ENCODE measurements at regions not wholly inside any gene's neighbourhood (a gene's known extent, or its start where the extent isn't known, plus 50 kb on each side); places are given as distances from the start of the nearest gene placed in this dataset.

- no peaks in the 10 kb centered on the region for H3K9me3 Mint-ChIP-seq (ENCODE audit: unreplicated experiment)
- H3K4me1 Mint-ChIP-seq (ENCODE audit: low read depth, unreplicated experiment) = no peaks in the 10 kb centered on the region
- DNase-seq = no peak
- Histone ChIP-seq H3K9me3 (no peaks in the 10 kb centered on the region), H3K4me3 (ENCODE audit: low read depth, low read length) (no peak overlapping the region), H3K36me3 (ENCODE audit: control insufficient read depth, insufficient read depth, low read length) (no peaks in the 10 kb centered on the region), H3K4me1 (no peaks in the 10 kb centered on the region), H3K27me3 (replicated peaks; ENCODE audit: control insufficient read depth, insufficient read depth, low read length) (no peaks in the 10 kb centered on the region)
- CTCF ChIA-PET = no interaction called here
- intact Hi-C loops (cut with micrococcal nuclease; ENCODE audit: unreplicated experiment) = no loop called here
- TF ChIP-seq CTCF (IDR thresholded peaks at IDR 0.05; ENCODE audit: insufficient read depth in 1 of 2, low read depth in 1 of 2, low read length in 1 of 2, severe bottlenecking in 1 of 2, unreplicated experiment in 1 of 2) = no peak
- H3K4me3 Mint-ChIP-seq (ENCODE audit: unreplicated experiment) = no peak overlapping the region
- peaks cover 3% of the 10 kb centered on the region for H3K27me3 Mint-ChIP-seq (ENCODE audit: insufficient read depth, unreplicated experiment)
- no TSS peak for BruUV-seq (replicated peaks)
- no peak overlapping the region for H3K27ac Mint-ChIP-seq (ENCODE audit: unreplicated experiment)
- H3K36me3 Mint-ChIP-seq (ENCODE audit: insufficient read depth, unreplicated experiment) = no peaks in the 10 kb centered on the region
- POLR2A ChIA-PET = no interaction called here
Measured at GRCh38 chr17:14670861-14671260, 370.0 kb downstream of the HS3ST3B1 start.

GRCh38 chr17:14664511-14664910 is 363.6 kb downstream of the HS3ST3B1 start:
- no TSS peak for BruUV-seq (replicated peaks)
- Mint-ChIP-seq H3K4me3 (ENCODE audit: unreplicated experiment) (no peak overlapping the region), H3K4me1 (ENCODE audit: low read depth, unreplicated experiment) (no peaks in the 10 kb centered on the region), H3K9me3 (ENCODE audit: unreplicated experiment) (peaks cover 10% of the 10 kb centered on the region), H3K27ac (ENCODE audit: unreplicated experiment) (no peak overlapping the region), H3K36me3 (ENCODE audit: insufficient read depth, unreplicated experiment) (no peaks in the 10 kb centered on the region), H3K27me3 (ENCODE audit: insufficient read depth, unreplicated experiment) (peaks cover 3% of the 10 kb centered on the region)
- ChIA-PET POLR2A (no interaction called here), CTCF (no interaction called here)
- TF ChIP-seq CTCF (IDR thresholded peaks at IDR 0.05; ENCODE audit: insufficient read depth in 1 of 2, low read depth in 1 of 2, low read length in 1 of 2, severe bottlenecking in 1 of 2, unreplicated experiment in 1 of 2) = no peak
- no peak for DNase-seq
- H3K4me1 ChIP-seq = no peaks in the 10 kb centered on the region
- no peak overlapping the region for H3K4me3 ChIP-seq (ENCODE audit: low read depth, low read length)
- intact Hi-C loops (cut with micrococcal nuclease; ENCODE audit: unreplicated experiment) = no loop called here
- no peaks in the 10 kb centered on the region for H3K27me3 ChIP-seq (replicated peaks; ENCODE audit: control insufficient read depth, insufficient read depth, low read length)
- H3K36me3 ChIP-seq (ENCODE audit: control insufficient read depth, insufficient read depth, low read length) = no peaks in the 10 kb centered on the region
- no peaks in the 10 kb centered on the region for H3K9me3 ChIP-seq

GRCh38 chr17:14641117-14641516 is 340.2 kb downstream of the HS3ST3B1 start:
- no TSS peak for BruUV-seq (replicated peaks)
- H3K9me3 ChIP-seq = no peaks in the 10 kb centered on the region
- H3K36me3 Mint-ChIP-seq (ENCODE audit: insufficient read depth, unreplicated experiment) = no peaks in the 10 kb centered on the region
- no peak overlapping the region for H3K4me3 ChIP-seq (ENCODE audit: low read depth, low read length)
- H3K27ac Mint-ChIP-seq (ENCODE audit: unreplicated experiment) = no peak overlapping the region
- TF ChIP-seq CTCF (IDR thresholded peaks at IDR 0.05; ENCODE audit: insufficient read depth in 1 of 2, low read depth in 1 of 2, low read length in 1 of 2, severe bottlenecking in 1 of 2, unreplicated experiment in 1 of 2) = no peak
- no peaks in the 10 kb centered on the region for H3K36me3 ChIP-seq (ENCODE audit: control insufficient read depth, insufficient read depth, low read length)
- no peaks in the 10 kb centered on the region for H3K9me3 Mint-ChIP-seq (ENCODE audit: unreplicated experiment)
- H3K4me1 Mint-ChIP-seq (ENCODE audit: low read depth, unreplicated experiment) = no peaks in the 10 kb centered on the region
- no peaks in the 10 kb centered on the region for H3K27me3 Mint-ChIP-seq (ENCODE audit: insufficient read depth, unreplicated experiment)
- no peak for DNase-seq
- CTCF ChIA-PET = no interaction called here
- POLR2A ChIA-PET = no interaction called here
- no peaks in the 10 kb centered on the region for H3K4me1 ChIP-seq
- intact Hi-C loops (cut with micrococcal nuclease; ENCODE audit: unreplicated experiment) = no loop called here
- no peaks in the 10 kb centered on the region for H3K27me3 ChIP-seq (replicated peaks; ENCODE audit: control insufficient read depth, insufficient read depth, low read length)
- H3K4me3 Mint-ChIP-seq (ENCODE audit: unreplicated experiment) = no peak overlapping the region

Measured in Caco-2 (cell line).